HG03565 (cell line): ENCODE measurements at regions not wholly inside any gene's neighbourhood (a gene's known extent, or its start where the extent isn't known, plus 50 kb on each side); places are given as distances from the start of the nearest gene placed in this dataset.

ENCODE experiments used
- ATAC-seq: cut with Tn5 transposase; IDR thresholded peaks from one replicate; pipeline ENCODE4 v1.9.1; 2021; ENCODE audit warnings: mild to moderate bottlenecking, moderate library complexity; ENCODE audit not compliant: unreplicated experiment

- no peak for ATAC-seq
Observed at GRCh38 chr15:39194106-39194830, 386.6 kb upstream of the THBS1 start.

DNA sequence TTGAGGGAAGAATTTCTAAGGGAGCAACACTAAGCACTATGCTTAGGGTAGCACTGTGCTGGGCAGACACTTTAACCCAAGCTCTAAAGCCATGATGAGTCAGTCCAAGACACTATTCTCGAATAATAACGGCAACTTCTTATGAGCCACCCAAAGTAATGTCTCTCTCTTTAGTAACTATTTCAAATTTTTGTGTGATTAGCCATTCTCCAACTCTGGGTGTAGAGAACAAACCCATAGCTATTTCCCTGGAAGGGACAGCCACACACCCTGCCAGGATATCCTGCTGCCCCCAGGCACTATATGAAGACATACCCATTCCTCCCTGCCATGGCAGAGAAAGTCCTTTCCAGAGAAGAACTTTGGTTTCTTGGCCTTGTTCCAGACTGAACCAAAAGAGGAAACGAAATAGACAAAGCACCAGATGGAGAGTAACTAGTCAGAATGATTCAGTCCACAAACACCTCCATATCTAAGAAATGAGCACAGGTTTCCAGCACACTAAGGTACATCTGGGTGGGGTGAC is 384.9 kb upstream of the THBS1 start:
- ATAC-seq: no peak

DNA sequence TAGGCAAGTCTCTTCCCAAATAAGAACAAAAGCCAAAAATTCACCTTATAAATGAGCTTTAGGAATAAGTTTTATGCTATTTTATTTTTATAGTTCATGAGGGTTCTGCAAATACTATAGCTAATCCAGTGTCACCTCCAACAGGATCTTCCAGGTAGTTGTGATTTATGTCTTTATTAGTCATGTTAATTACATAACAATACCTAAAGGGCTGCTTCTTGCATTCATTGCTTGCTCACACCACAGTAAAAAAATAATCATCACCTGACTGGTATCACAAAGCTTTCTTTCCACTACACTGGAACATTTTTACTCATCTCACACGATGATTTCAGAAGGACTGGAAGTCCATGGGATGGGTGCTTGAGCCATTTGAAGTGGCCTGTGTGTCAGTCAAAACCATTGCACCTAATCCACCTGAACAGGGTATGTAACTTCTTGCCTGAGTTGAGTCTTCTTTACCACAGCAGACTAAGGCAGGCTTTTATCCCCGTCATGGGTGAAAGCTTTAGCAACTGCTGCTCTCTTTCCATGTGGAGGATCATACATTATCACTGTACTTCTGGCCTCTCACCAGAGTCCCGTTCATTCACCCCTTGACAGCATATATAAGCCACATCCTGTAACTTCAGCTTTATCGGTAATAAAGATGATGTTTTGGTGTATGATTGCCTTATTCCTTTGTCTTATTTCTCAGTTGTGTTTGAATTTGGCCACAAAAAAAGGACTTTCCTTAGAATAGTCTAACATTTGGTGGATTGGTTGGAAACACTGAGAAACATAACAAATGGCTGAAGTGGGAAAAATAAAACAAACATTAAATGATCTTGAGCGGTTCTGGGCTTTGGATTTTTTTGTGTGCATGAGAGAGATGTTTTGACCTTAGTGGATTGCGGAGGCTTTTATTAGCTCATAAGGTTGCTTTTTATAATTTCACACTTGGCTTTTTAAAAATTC is 382.6 kb upstream of the THBS1 start:
- no peak for ATAC-seq

GRCh38 chr15:39199076-39199475 is 381.8 kb upstream of the THBS1 start:
- ATAC-seq: no peak

- no peak for ATAC-seq
Observed at GRCh38 chr15:39200586-39200985, 380.3 kb upstream of the THBS1 start.

- no peak for ATAC-seq
Observed at GRCh38 chr15:39202641-39203040, 378.2 kb upstream of the THBS1 start.

GRCh38 chr15:39204031-39204430 is 376.8 kb upstream of the THBS1 start:
- no peak for ATAC-seq

GRCh38 chr15:39205081-39205480 is 375.8 kb upstream of the THBS1 start:
- ATAC-seq: no peak

GRCh38 chr15:39205506-39206371 is 375.1 kb upstream of the THBS1 start:
- ATAC-seq: no peak

- ATAC-seq: no peak
Observed at GRCh38 chr15:39207532-39208115, 373.3 kb upstream of the THBS1 start.

GRCh38 chr15:39208187-39208586 is 372.7 kb upstream of the THBS1 start:
- no peak for ATAC-seq

DNA sequence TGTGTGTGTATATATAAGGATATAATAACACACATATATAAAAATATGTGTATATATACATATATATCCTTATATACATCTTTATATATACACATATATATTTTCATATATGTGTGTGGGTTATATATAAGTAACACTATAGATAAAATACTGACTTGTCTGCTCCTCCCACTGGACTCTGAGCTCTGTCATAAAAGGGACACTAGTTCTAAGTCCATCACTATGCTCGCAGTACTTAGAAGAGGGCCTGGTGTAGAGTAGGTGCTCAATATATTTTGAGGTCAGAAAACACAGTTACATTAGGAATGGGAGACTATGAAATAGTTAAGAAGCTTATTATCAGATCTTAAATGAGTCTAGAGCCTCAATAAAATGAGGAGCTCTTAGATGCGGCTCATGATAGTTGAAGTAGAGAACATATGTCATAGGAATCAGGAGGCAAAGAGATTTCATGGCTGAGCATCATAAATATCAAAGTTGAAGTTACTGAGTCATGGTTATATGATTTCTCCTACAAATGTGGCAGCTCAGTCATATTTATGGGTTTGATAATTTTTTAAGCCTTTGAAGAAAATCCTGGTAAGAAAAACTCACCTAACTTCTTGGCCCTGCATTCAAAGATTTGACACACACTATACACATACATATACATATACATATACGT is 371.2 kb upstream of the THBS1 start:
- ATAC-seq: no peak

DNA sequence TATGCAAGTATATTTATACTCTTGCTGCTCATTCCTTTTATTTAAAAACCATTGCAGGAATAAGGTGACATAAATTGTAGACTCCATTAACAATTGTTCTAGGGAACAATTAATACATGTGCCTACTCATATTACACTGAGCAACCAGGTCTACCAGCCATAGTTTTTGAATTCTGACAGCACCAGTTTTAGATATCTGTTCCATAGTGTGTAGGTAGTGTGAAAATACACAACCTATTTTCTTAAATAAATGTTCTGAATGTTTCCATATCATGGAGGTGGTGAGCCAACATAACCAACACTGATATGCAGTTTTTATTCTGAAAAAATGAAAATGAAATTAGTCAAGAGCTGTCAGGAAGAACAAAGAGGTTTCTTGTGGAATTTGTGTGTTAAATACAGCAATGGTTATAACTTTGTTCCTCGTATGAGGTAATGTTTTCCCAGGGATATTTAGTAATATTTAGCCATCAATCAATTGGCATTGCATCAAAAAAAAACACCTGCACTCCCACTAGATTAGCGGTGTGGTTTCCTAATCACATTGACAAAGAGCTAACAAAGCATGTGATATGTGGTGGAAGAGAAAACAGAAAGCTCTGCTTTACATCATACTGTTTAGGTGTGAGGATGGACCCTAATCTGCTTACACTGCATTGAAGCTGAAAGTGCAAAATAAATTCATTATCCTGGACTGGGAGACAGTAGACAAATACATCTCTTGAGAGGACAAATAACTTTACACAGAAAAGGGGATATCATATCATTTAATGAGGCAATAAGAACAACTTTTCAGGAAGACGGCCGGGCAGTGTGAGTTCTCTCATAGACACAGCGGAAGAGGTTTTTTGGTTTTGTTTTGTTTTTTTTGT is 369.5 kb upstream of the THBS1 start:
- no peak for ATAC-seq

DNA sequence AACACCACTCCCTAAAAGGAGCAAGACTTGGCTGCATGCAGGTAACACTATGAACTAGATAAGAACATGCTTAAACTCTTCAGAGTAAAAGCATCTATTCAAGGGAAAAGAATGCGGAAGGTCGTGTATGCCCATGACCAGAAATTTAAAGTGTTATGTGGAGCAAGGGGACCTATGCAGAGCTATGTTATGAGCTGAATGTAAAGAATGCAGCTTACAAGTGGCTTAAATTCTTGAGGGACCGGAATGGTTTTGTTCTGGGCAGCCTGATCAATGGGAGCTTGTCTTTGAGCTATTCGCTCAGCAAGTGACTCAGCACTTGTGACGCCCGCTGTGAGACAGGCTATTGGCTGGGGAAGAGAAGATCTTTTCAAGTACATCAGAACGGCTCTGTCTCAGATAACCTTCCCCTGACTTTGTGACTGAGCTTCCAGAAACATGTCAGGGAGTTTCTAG is 367.5 kb upstream of the THBS1 start:
- no peak for ATAC-seq

- ATAC-seq: no peak
Observed at GRCh38 chr15:39215015-39215414, 365.9 kb upstream of the THBS1 start.

- ATAC-seq: no peak
Observed at GRCh38 chr15:39216816-39217215, 364.1 kb upstream of the THBS1 start.

- ATAC-seq: no peak
Observed at GRCh38 chr15:39219608-39220007, 361.3 kb upstream of the THBS1 start.

DNA sequence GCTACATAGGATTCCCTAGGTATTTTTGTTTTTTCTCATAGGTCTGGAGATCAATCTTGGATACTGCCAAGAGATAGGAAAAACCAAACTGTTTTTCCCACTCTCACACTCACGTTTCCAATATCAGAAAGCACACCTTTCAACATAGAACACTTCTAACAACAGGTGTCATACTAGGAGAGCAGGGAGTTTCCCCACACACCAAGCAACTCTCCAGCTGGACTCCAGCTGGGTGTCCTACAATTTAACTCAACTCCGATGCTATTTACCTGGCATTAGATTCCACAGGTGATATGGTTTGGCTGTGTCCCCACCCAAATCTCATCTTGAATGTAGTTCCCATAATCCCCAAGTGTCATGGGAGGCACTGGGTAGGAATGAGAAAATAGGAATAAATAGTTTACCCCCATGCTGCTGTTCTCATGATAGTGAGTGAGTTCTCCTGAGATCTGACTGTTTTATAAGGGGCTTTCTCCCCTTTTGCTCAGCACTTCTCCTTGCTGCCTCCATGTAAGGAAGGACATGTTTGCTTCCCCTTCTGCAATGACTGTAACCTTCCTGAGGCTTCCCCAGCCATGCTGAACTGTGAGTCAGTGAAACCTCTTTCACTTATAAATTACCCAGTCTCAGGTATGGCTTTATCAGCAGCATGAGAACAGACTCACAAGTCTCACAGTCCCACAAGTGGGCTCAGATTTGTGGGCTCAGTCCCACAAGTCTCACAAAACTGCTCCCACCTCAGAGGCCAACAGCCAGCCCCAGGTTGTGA is 354.5 kb upstream of the THBS1 start:
- ATAC-seq: no peak
